Heart left ventricle (tissue), 13 donors: ENCODE measurements at regions not wholly inside any gene's neighbourhood (a gene's known extent, or its start where the extent isn't known, plus 50 kb on each side); places are given as distances from the start of the nearest gene placed in this dataset.

ENCODE experiments used
- CTCF ChIP-seq, 12 donors: fragments of 200-600 bp; sonication (generic) in 4 of 12; IDR thresholded peaks; one replicate each; pipeline versions ENCODE4 v1.5.0 to v1.8.0; 2018 to 2022; ENCODE audit warnings: antibody characterized with exemption in 12 of 12, mild to moderate bottlenecking in 5 of 12
- POLR2A ChIP-seq, 2 donors: fragments of 450-650 bp; IDR thresholded peaks; one replicate each; pipeline ENCODE4 v1.6.1; 2017; ENCODE audit warnings: antibody characterized with exemption in 2 of 2, mild to moderate bottlenecking in 2 of 2, moderate library complexity in 2 of 2
- donor health status: ischemic (EF 13 %, LVEDD 7.1; RV severe dilation, severe dysfunction).
- donor health status: DM: no; HTN: yes; CAD: no.
- donor health status: DM: no; HTN: no; CAD: no.
- donor health status: ischemic (EF 25% LVEDD 6.9; RV normal size, moderate dysfunction).
- donor health status: ischemic (EF 25% LVEDD 5.7; RV mildly dilated, moderate dysfunction).
- donor health status: ischemic (EF 35%, LVEDD 5.7; RV mildly dilated, moderate dysfunction).
- donor health status: nonischemic (EF 11% LVEDD 7.7; RV severe dilation, severe dysfunction).
- donor health status: DM: yes; HTN: yes; CAD: no.
- donor health status: PGD.
- donor health status: ischemic (EF 29% LVEDD 5.4; RV normal size, mild dysfunction).
- donor health status: nonischemic (EF 23%, LVEDD 6.1; RV moderate dilation, normal function).

- TF ChIP-seq CTCF (IDR thresholded peaks at IDR 0.05): no peak
- no peak for TF ChIP-seq POLR2A (IDR thresholded peaks at IDR 0.05)
Observed at GRCh38 chr14:75363130-75363529, 64.7 kb upstream of the JDP2 start.
